CD14-positive monocyte (primary cell): ENCODE measurements at regions not wholly inside any gene's neighbourhood (a gene's known extent, or its start where the extent isn't known, plus 50 kb on each side); places are given as distances from the start of the nearest gene placed in this dataset.

ENCODE experiments used
- DNase-seq, 3 donors: peaks; one replicate each; pipeline ENCODE4 v3.0.0-alpha.2; 2011 to 2022
- H2AFZ ChIP-seq: 2 replicates; pipeline ENCODE4 v1.6.0; 2012; ENCODE audit warnings: mild to moderate bottlenecking, low read depth, low read length, inconsistent platforms; ENCODE audit not compliant: insufficient read depth, poor library complexity, severe bottlenecking
- H3K27ac ChIP-seq, 2 donors: 1 replicate in 1 of 2; 2 replicates in 1 of 2; pipeline ENCODE4 v1.5.1; 2012 to 2013; ENCODE audit warnings: low read length in 2 of 2, control low read depth in 1 of 2, inconsistent platforms in 1 of 2, low read depth in 1 of 2, mild to moderate bottlenecking in 1 of 2
- H3K27me3 ChIP-seq, 2 donors: one replicate each; pipeline versions ENCODE4 v1.6.0 to v1.6.1; 2011 to 2013; ENCODE audit warnings: low read length in 2 of 2; ENCODE audit not compliant: control insufficient read depth in 2 of 2, insufficient read depth in 2 of 2
- H3K36me3 ChIP-seq, 2 donors: replicated peaks in 1 of 2; 1 replicate in 1 of 2; 2 replicates in 1 of 2; pipeline versions ENCODE4 v1.5.1 to v1.6.1; 2012 to 2013; ENCODE audit warnings: low read length in 2 of 2, control low read depth in 1 of 2, inconsistent platforms in 1 of 2, mild to moderate bottlenecking in 1 of 2; ENCODE audit not compliant: insufficient read depth in 2 of 2, control insufficient read depth in 1 of 2
- H3K4me1 ChIP-seq, 2 donors: 1 replicate in 1 of 2; 2 replicates in 1 of 2; pipeline versions ENCODE4 v1.5.1 to v1.6.1; 2012 to 2013; ENCODE audit warnings: low read length in 2 of 2, control low read depth in 1 of 2, inconsistent platforms in 1 of 2, mild to moderate bottlenecking in 1 of 2, moderate library complexity in 1 of 2; ENCODE audit not compliant: insufficient read depth in 2 of 2, control insufficient read depth in 1 of 2
- H3K4me2 ChIP-seq: replicated peaks from 2 replicates; pipeline ENCODE3; 2012; ENCODE audit warnings: low read length, moderate library complexity, mild to moderate bottlenecking; ENCODE audit not compliant: poor library complexity, severe bottlenecking; ENCODE audit errors: extremely low read depth
- H3K4me3 ChIP-seq, 3 experiments: fragments of 200-600 bp in 1 of 3; sonication (generic) in 1 of 3; replicated peaks in 1 of 3; 1 replicate in 2 of 3; 2 replicates in 1 of 3; pipeline ENCODE4 v1.5.1; 2011 to 2013; ENCODE audit warnings: low read length in 3 of 3, mild to moderate bottlenecking in 3 of 3, control low read depth in 2 of 3, low read depth in 2 of 3, inconsistent platforms in 1 of 3, moderate library complexity in 1 of 3
- H3K79me2 ChIP-seq: 2 replicates; pipeline ENCODE4 v1.6.0; 2012; ENCODE audit warnings: mild to moderate bottlenecking, control low read depth, inconsistent platforms, low read length, moderate library complexity; ENCODE audit not compliant: insufficient read depth
- H3K9ac ChIP-seq: 2 replicates; pipeline ENCODE4 v1.6.0; 2017; ENCODE audit warnings: low read length, mild to moderate bottlenecking; ENCODE audit not compliant: insufficient read depth, poor library complexity, severe bottlenecking
- H3K9me3 ChIP-seq, 2 donors: replicated peaks in 1 of 2; 1 replicate in 1 of 2; 2 replicates in 1 of 2; pipeline versions ENCODE4 v1.5.1 to v1.6.1; 2012 to 2013; ENCODE audit warnings: low read length in 2 of 2, control low read depth in 1 of 2; ENCODE audit not compliant: control insufficient read depth in 1 of 2, insufficient read depth in 1 of 2
- H4K20me1 ChIP-seq: 2 replicates; pipeline ENCODE4 v1.6.0; 2012; ENCODE audit warnings: mild to moderate bottlenecking, low read length, control low read depth, moderate library complexity; ENCODE audit not compliant: insufficient read depth
- H3K27ac Mint-ChIP-seq, 7 donors: one replicate each; pipeline ENCODE4 v1.8.0; 2020; ENCODE audit warnings: mild to moderate bottlenecking in 7 of 7, mixed read lengths in 7 of 7, moderate library complexity in 6 of 7, inconsistent platforms in 2 of 7
- H3K27me3 Mint-ChIP-seq, 3 donors: one replicate each; pipeline ENCODE4 v1.8.0; 2021 to 2022; ENCODE audit warnings: low read depth in 3 of 3, mild to moderate bottlenecking in 3 of 3, mixed read lengths in 3 of 3, moderate library complexity in 3 of 3, inconsistent platforms in 1 of 3
- H3K36me3 Mint-ChIP-seq, 2 donors: one replicate each; pipeline ENCODE4 v1.8.0; 2020; ENCODE audit warnings: mixed read lengths in 2 of 2, inconsistent platforms in 1 of 2, mild to moderate bottlenecking in 1 of 2
- H3K4me1 Mint-ChIP-seq: one replicate; pipeline ENCODE4 v1.8.0; 2020; ENCODE audit warnings: mild to moderate bottlenecking, mixed read lengths
- H3K4me3 Mint-ChIP-seq, 2 donors: one replicate each; pipeline ENCODE4 v1.8.0; 2020; ENCODE audit warnings: mild to moderate bottlenecking in 2 of 2, mixed read lengths in 2 of 2, moderate library complexity in 1 of 2
- H3K9me3 Mint-ChIP-seq, 7 donors: one replicate each; pipeline ENCODE4 v1.8.0; 2020 to 2022; ENCODE audit warnings: mixed read lengths in 7 of 7, mild to moderate bottlenecking in 6 of 7, moderate library complexity in 6 of 7, inconsistent platforms in 2 of 7
- WGBS: methylation state at CpG from one replicate; pipeline ENCODE4 v1.1.5; 2013; ENCODE audit warnings: missing lambda C conversion rate; ENCODE audit not compliant: insufficient coverage; 5-methylcytosine and 5-hydroxymethylcytosine counted together
- intact Hi-C, 2 donors: fragments of 100-400 bp; cut with micrococcal nuclease; formaldehyde crosslinking; loops; one replicate each; pipeline versions ENCODE4 v1.15.0 to v1.15.1; 2023
- TF ChIP-seq, protein P1 (sequence below): fragments of 200-600 bp; IDR thresholded peaks from one replicate; pipeline ENCODE4 v1.8.0; 2022; ENCODE audit warnings: antibody characterized with exemption, mild to moderate bottlenecking

DNA sequence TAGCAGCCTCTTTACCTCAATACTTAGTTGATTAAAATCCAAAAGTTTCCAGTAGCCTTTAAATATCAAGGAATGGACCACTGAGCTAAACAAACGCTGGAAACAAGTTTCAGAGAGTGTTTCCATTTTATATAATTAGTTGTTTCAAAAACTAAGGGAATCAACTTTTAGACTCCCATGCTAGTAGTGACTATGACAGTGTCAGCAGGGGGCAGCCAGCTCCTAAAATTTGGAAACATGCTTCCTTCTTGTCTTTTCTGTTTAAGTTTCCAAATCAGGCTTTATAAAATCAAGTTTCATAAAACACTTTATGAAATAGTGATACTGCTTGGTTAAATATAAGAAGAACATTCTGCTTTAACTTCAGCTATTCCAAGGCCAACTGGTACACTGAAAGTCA, 138.2 kb upstream of the TMEM229A start:
- TF ChIP-seq, protein P1, sequence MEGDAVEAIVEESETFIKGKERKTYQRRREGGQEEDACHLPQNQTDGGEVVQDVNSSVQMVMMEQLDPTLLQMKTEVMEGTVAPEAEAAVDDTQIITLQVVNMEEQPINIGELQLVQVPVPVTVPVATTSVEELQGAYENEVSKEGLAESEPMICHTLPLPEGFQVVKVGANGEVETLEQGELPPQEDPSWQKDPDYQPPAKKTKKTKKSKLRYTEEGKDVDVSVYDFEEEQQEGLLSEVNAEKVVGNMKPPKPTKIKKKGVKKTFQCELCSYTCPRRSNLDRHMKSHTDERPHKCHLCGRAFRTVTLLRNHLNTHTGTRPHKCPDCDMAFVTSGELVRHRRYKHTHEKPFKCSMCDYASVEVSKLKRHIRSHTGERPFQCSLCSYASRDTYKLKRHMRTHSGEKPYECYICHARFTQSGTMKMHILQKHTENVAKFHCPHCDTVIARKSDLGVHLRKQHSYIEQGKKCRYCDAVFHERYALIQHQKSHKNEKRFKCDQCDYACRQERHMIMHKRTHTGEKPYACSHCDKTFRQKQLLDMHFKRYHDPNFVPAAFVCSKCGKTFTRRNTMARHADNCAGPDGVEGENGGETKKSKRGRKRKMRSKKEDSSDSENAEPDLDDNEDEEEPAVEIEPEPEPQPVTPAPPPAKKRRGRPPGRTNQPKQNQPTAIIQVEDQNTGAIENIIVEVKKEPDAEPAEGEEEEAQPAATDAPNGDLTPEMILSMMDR: no peak
- Mint-ChIP-seq H3K36me3 (no peaks in the 10 kb centered on the region), H3K4me1 (no peaks in the 10 kb centered on the region), H3K27ac (no peak overlapping the region), H3K27me3 (no peaks in the 10 kb centered on the region), H3K4me3 (no peak overlapping the region), H3K9me3 (peaks cover 0 to 8% (median 2%) of the 10 kb centered on the region in 7 donors)
- no CpG with 5 or more reads among the region's 1 CpG for WGBS
- Histone ChIP-seq H4K20me1 (no peaks in the 10 kb centered on the region), H3K79me2 (no peaks in the 10 kb centered on the region), H3K27me3 (no peaks in the 10 kb centered on the region), H3K27ac (no peak overlapping the region), H3K4me2 (no peak overlapping the region), H3K36me3 (no peaks in the 10 kb centered on the region), H3K4me1 (no peaks in the 10 kb centered on the region), H3K9ac (no peak overlapping the region), H2AFZ (no peak overlapping the region), H3K4me3 (no peak overlapping the region), H3K9me3 (no peaks in the 10 kb centered on the region)
- intact Hi-C loops: no loop called here
- no peak for DNase-seq

DNA sequence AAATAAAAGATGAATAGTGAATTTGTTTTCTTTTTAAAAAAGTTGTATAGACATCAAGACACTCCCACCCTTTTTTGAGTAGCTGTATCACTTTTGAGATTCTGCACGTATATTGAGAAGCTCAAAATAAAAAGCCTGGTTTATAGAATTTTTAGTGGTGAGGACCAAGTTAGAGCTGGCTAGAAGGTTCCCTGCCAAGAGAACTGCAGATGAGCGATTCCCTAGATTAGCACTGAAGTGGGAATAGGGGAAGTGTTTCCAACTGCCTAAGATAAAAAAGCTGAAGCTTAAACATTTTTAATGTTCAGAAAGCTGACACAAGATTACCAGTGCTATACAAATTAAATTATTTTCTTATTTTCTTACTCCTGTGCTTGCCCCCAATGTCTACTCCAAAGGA, 135.7 kb upstream of the TMEM229A start:
- no peak overlapping the region for H3K4me3 Mint-ChIP-seq
- no peak for DNase-seq
- WGBS: no CpG with 5 or more reads among the region's 2 CpGs
- Histone ChIP-seq H3K27me3 (no peaks in the 10 kb centered on the region), H3K9me3 (no peaks in the 10 kb centered on the region), H4K20me1 (no peaks in the 10 kb centered on the region), H3K4me2 (no peak overlapping the region), H3K36me3 (no peaks in the 10 kb centered on the region), H3K9ac (no peak overlapping the region), H3K27ac (no peak overlapping the region), H3K79me2 (no peaks in the 10 kb centered on the region), H3K4me1 (no peaks in the 10 kb centered on the region), H3K4me3 (no peak overlapping the region), H2AFZ (no peak overlapping the region)
- no peaks in the 10 kb centered on the region for H3K4me1 Mint-ChIP-seq
- TF ChIP-seq, protein P1: no peak
- H3K27me3 Mint-ChIP-seq: no peaks in the 10 kb centered on the region
- H3K36me3 Mint-ChIP-seq: no peaks in the 10 kb centered on the region
- no peak overlapping the region for H3K27ac Mint-ChIP-seq
- intact Hi-C loops: no loop called here
- peaks cover 0 to 6% (median 0%) of the 10 kb centered on the region in 7 donors for H3K9me3 Mint-ChIP-seq
